ENCODE measurements at regions not wholly inside any gene's neighbourhood (a gene's known extent, or its start where the extent isn't known, plus 50 kb on each side); places are given as distances from the start of the nearest gene placed in this dataset.

GRCh38 chr2:104431701-104432121, 422.2 kb upstream of the POU3F3 start:
- no peaks in the 10 kb centered on the region for H3K36me3 ChIP-seq (replicated peaks; ENCODE audit: insufficient read depth, low read length)
- DNase-seq, result no peak
- no peaks in the 10 kb centered on the region for H3K27me3 ChIP-seq (replicated peaks; ENCODE audit: insufficient read depth, low read length)
- H3K27ac ChIP-seq (ENCODE audit: low read length), result no peak overlapping the region
- no peaks in the 10 kb centered on the region for H3K4me1 ChIP-seq (ENCODE audit: low read length)
- TF ChIP-seq EZH2phosphoT487 (IDR thresholded peaks at IDR 0.05; ENCODE audit: low read length) (no peak), CTCF (IDR thresholded peaks at IDR 0.05; ENCODE audit: low read length) (no peak), EZH2 (optimal IDR thresholded peaks at IDR 0.05; ENCODE audit: low read depth, low read length) (no peak)
- no peaks in the 10 kb centered on the region for H3K9me2 ChIP-seq (replicated peaks; ENCODE audit: insufficient read depth, low read length)
- no peak overlapping the region for H3K4me2 ChIP-seq (ENCODE audit: low read depth, low read length)
- H2AFZ ChIP-seq (ENCODE audit: low read length), result no peak overlapping the region
- H4K20me1 ChIP-seq (ENCODE audit: insufficient read depth, low read length), result no peaks in the 10 kb centered on the region
- no peak overlapping the region for H3K9ac ChIP-seq (ENCODE audit: low read length)
- no peaks in the 10 kb centered on the region for H3K9me3 ChIP-seq (replicated peaks; ENCODE audit: insufficient read depth, low read length)
- H3K4me3 ChIP-seq (ENCODE audit: low read length), result no peak overlapping the region
- no peaks in the 10 kb centered on the region for H3F3A ChIP-seq (ENCODE audit: insufficient read depth, low read length)
- H3K79me2 ChIP-seq (ENCODE audit: low read length), result no peaks in the 10 kb centered on the region

- Histone ChIP-seq H3K4me2 (ENCODE audit: low read depth, low read length) (no peak overlapping the region), H3K27me3 (replicated peaks; ENCODE audit: insufficient read depth, low read length) (no peaks in the 10 kb centered on the region), H3K4me3 (ENCODE audit: low read length) (no peak overlapping the region), H3F3A (ENCODE audit: insufficient read depth, low read length) (no peaks in the 10 kb centered on the region), H3K9ac (ENCODE audit: low read length) (no peak overlapping the region), H3K79me2 (ENCODE audit: low read length) (no peaks in the 10 kb centered on the region), H4K20me1 (ENCODE audit: insufficient read depth, low read length) (no peaks in the 10 kb centered on the region), H3K9me2 (replicated peaks; ENCODE audit: insufficient read depth, low read length) (no peaks in the 10 kb centered on the region), H3K27ac (ENCODE audit: low read length) (no peak overlapping the region), H3K36me3 (replicated peaks; ENCODE audit: insufficient read depth, low read length) (no peaks in the 10 kb centered on the region), H2AFZ (ENCODE audit: low read length) (no peak overlapping the region), H3K4me1 (ENCODE audit: low read length) (no peaks in the 10 kb centered on the region), H3K9me3 (replicated peaks; ENCODE audit: insufficient read depth, low read length) (no peaks in the 10 kb centered on the region)
- DNase-seq, result no peak
- TF ChIP-seq EZH2phosphoT487 (IDR thresholded peaks at IDR 0.05; ENCODE audit: low read length) (no peak), CTCF (IDR thresholded peaks at IDR 0.05; ENCODE audit: low read length) (no peak)
Observed at GRCh38 chr2:104432401-104432800, 421.5 kb upstream of the POU3F3 start.

- Histone ChIP-seq H3K79me2 (ENCODE audit: low read length) (no peaks in the 10 kb centered on the region), H3K27me3 (replicated peaks; ENCODE audit: insufficient read depth, low read length) (no peaks in the 10 kb centered on the region), H3K4me3 (ENCODE audit: low read length) (no peak overlapping the region), H3K36me3 (replicated peaks; ENCODE audit: insufficient read depth, low read length) (no peaks in the 10 kb centered on the region), H3K9me3 (replicated peaks; ENCODE audit: insufficient read depth, low read length) (no peaks in the 10 kb centered on the region), H3K27ac (ENCODE audit: low read length) (no peak overlapping the region), H4K20me1 (ENCODE audit: insufficient read depth, low read length) (no peaks in the 10 kb centered on the region), H3K4me2 (ENCODE audit: low read depth, low read length) (no peak overlapping the region), H3K4me1 (ENCODE audit: low read length) (no peaks in the 10 kb centered on the region), H3K9me2 (replicated peaks; ENCODE audit: insufficient read depth, low read length) (no peaks in the 10 kb centered on the region), H3F3A (ENCODE audit: insufficient read depth, low read length) (no peaks in the 10 kb centered on the region), H2AFZ (ENCODE audit: low read length) (no peak overlapping the region), H3K9ac (ENCODE audit: low read length) (no peak overlapping the region)
- no peak for TF ChIP-seq CTCF (IDR thresholded peaks at IDR 0.05; ENCODE audit: low read length)
- TF ChIP-seq EZH2 (optimal IDR thresholded peaks at IDR 0.05; ENCODE audit: low read depth, low read length), result no peak
- no peak for TF ChIP-seq EZH2phosphoT487 (IDR thresholded peaks at IDR 0.05; ENCODE audit: low read length)
- no peak for DNase-seq
Observed at GRCh38 chr2:104432991-104433390, 420.9 kb upstream of the POU3F3 start.

Measured in MM.1S (cell line).